ENCODE measurements at regions not wholly inside any gene's neighbourhood (a gene's known extent, or its start where the extent isn't known, plus 50 kb on each side); places are given as distances from the start of the nearest gene placed in this dataset.

- ATAC-seq, result no peak
- TF ChIP-seq CSDC2 (CRISPR knock-in tag; IDR thresholded peaks at IDR 0.05) (no peak), TOX (CRISPR knock-in tag; IDR thresholded peaks at IDR 0.05; ENCODE audit: borderline replicate concordance) (no peak), ZNF70 (CRISPR knock-in tag; IDR thresholded peaks at IDR 0.05) (no peak), TSHZ2 (CRISPR knock-in tag; IDR thresholded peaks at IDR 0.05) (no peak), PATZ1 (CRISPR knock-in tag; IDR thresholded peaks at IDR 0.05; ENCODE audit: borderline replicate concordance) (no peak), ZNF8 (CRISPR knock-in tag; IDR thresholded peaks at IDR 0.05) (no peak), CSRNP3 (CRISPR knock-in tag; IDR thresholded peaks at IDR 0.05) (no peak)
Measured at GRCh38 chr20:60857708-60858107, 394.4 kb upstream of the CDH4 start.

GRCh38 chr20:60862601-60863000 is 389.5 kb upstream of the CDH4 start:
- TF ChIP-seq CREB5 (CRISPR knock-in tag; IDR thresholded peaks at IDR 0.05; ENCODE audit: low read depth), result no peak
- no peak for TF ChIP-seq GLIS3 (CRISPR knock-in tag; IDR thresholded peaks at IDR 0.05)
- TF ChIP-seq CSRNP3 (CRISPR knock-in tag; IDR thresholded peaks at IDR 0.05), result no peak
- no peak for TF ChIP-seq ISL1 (CRISPR knock-in tag; IDR thresholded peaks at IDR 0.05)
- no peak for TF ChIP-seq ZC3H10 (CRISPR knock-in tag; IDR thresholded peaks at IDR 0.05)
- TF ChIP-seq SNAI2 (CRISPR knock-in tag; IDR thresholded peaks at IDR 0.05), result no peak
- no peak for TF ChIP-seq ZNF70 (CRISPR knock-in tag; IDR thresholded peaks at IDR 0.05)
- no peak for TF ChIP-seq ZFP30 (CRISPR knock-in tag; IDR thresholded peaks at IDR 0.05)
- no peak for TF ChIP-seq PATZ1 (CRISPR knock-in tag; IDR thresholded peaks at IDR 0.05; ENCODE audit: borderline replicate concordance)
- no peak for TF ChIP-seq RARB (CRISPR knock-in tag; IDR thresholded peaks at IDR 0.05)
- TF ChIP-seq BACH2 (CRISPR knock-in tag; IDR thresholded peaks at IDR 0.05; ENCODE audit: borderline replicate concordance), result no peak
- TF ChIP-seq TSHZ2 (CRISPR knock-in tag; IDR thresholded peaks at IDR 0.05), result no peak
- TF ChIP-seq CSDC2 (CRISPR knock-in tag; IDR thresholded peaks at IDR 0.05), result no peak
- TF ChIP-seq POU6F1 (CRISPR knock-in tag; IDR thresholded peaks at IDR 0.05; ENCODE audit: borderline replicate concordance, low read depth), result no peak
- no peak for ATAC-seq
